Activated naive CD8-positive, alpha-beta T cell treated with anti-CD3 and anti-CD28 coated beads, Interleukin-2, amount 50 U/mL, for 24 hours (primary cell): ENCODE measurements at regions not wholly inside any gene's neighbourhood (a gene's known extent, or its start where the extent isn't known, plus 50 kb on each side); places are given as distances from the start of the nearest gene placed in this dataset.

Experiments
- ATAC-seq: fragments of 150-1000 bp; cut with Tn5 transposase; one replicate; pipeline ENCODE4 v1.10.0; 2021
- DNase-seq: peaks from one replicate; pipeline ENCODE4 v3.0.0; 2021
- H3K27ac Mint-ChIP-seq: one replicate; pipeline ENCODE4 v1.8.0; 2021; ENCODE audit warnings: mild to moderate bottlenecking, mixed read lengths
- H3K27me3 Mint-ChIP-seq: one replicate; pipeline ENCODE4 v1.8.0; 2021; ENCODE audit warnings: mixed read lengths
- H3K36me3 Mint-ChIP-seq: one replicate; pipeline ENCODE4 v1.8.0; 2021; ENCODE audit warnings: low read depth, mixed read lengths
- H3K4me1 Mint-ChIP-seq: one replicate; pipeline ENCODE4 v1.8.0; 2021; ENCODE audit warnings: mixed read lengths
- H3K4me3 Mint-ChIP-seq: one replicate; pipeline ENCODE4 v1.8.0; 2021; ENCODE audit warnings: mild to moderate bottlenecking, moderate library complexity, mixed read lengths
- H3K9me3 Mint-ChIP-seq: one replicate; pipeline ENCODE4 v1.8.0; 2021; ENCODE audit warnings: mixed read lengths

DNA sequence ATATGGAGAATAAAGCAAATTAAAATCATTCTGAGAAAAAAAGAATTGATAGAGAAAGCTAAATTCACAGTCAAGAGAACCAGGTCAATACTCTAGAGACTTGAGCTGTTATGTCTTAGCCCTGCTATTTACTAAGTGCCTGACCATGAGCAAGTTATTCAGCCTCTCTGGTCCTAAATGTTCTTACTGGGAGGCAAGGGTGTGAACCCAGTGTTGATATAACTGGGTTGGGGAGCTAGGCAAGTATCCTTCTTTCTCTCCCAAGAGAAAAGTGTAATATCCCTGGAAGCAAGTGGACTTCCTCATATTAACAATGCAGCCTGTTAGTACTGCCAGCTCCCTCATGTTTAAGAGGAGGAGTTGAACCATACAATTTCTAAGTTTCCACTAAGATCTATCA is 488.9 kb upstream of the RASGRP1 start:
- Mint-ChIP-seq H3K36me3 (no peaks in the 10 kb centered on the region), H3K9me3 (peaks cover 22% of the 10 kb centered on the region), H3K27me3 (peaks cover 4% of the 10 kb centered on the region), H3K4me1 (no peaks in the 10 kb centered on the region), H3K27ac (no peak overlapping the region), H3K4me3 (no peak overlapping the region)
- ATAC-seq, result no peak
- DNase-seq, result no peak

DNA sequence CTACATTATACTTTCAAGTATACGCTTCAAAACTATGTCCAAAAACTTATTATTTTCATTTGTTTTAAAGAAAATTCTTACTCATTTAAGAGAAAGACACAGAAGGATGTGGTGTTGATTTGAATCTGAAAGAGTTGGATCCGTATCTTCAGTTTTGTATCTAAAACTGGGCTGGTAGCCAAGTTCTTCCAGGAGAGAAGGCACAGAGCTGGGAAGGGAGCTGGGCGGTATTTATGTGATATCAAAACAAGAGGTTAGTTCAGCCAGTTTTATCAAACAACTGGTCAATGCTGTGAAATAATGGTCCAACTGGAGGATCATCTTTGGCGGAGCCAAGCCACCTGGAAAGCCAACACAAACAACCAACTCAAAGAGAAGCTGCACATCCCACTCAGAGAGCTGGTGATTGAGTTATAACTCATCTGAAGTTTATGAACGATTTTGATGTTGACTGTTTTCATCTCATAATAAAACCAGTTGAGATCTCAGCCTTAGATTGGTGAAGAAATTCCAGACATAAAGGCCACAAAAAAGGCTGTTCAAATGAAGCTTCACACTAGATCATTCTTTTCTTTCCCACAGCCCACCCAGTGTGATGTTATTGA is 489.6 kb upstream of the RASGRP1 start:
- no peak overlapping the region for H3K27ac Mint-ChIP-seq
- peaks cover 4% of the 10 kb centered on the region for H3K27me3 Mint-ChIP-seq
- ATAC-seq (no peak), DNase-seq (no peak)
- no peaks in the 10 kb centered on the region for H3K36me3 Mint-ChIP-seq
- no peaks in the 10 kb centered on the region for H3K4me1 Mint-ChIP-seq
- peaks cover 16% of the 10 kb centered on the region for H3K9me3 Mint-ChIP-seq
- no peak overlapping the region for H3K4me3 Mint-ChIP-seq

DNA sequence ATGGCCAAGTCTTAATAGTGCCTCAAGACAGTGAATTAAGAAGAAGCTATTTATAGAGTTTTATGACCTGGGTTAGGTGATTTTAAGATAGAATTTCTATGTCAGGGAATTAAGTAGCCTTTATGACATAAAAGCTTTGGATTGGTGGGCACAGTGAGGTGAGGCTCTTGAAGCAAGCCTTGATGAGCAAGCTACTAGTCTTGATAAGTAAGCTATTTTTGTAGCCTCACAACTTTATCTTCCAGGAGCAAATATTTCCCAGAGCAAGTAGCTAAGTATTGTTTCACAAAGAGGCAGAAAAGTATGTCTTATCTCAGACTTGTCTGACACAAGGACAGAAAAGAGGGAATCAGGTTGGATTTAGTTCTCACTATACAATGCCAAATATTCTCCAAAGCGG is 491.7 kb upstream of the RASGRP1 start:
- no peak for DNase-seq
- Mint-ChIP-seq H3K4me1 (no peaks in the 10 kb centered on the region), H3K27me3 (peaks cover 4% of the 10 kb centered on the region), H3K36me3 (no peaks in the 10 kb centered on the region), H3K4me3 (no peak overlapping the region), H3K27ac (no peak overlapping the region), H3K9me3 (no peaks in the 10 kb centered on the region)
- no peak for ATAC-seq

DNA sequence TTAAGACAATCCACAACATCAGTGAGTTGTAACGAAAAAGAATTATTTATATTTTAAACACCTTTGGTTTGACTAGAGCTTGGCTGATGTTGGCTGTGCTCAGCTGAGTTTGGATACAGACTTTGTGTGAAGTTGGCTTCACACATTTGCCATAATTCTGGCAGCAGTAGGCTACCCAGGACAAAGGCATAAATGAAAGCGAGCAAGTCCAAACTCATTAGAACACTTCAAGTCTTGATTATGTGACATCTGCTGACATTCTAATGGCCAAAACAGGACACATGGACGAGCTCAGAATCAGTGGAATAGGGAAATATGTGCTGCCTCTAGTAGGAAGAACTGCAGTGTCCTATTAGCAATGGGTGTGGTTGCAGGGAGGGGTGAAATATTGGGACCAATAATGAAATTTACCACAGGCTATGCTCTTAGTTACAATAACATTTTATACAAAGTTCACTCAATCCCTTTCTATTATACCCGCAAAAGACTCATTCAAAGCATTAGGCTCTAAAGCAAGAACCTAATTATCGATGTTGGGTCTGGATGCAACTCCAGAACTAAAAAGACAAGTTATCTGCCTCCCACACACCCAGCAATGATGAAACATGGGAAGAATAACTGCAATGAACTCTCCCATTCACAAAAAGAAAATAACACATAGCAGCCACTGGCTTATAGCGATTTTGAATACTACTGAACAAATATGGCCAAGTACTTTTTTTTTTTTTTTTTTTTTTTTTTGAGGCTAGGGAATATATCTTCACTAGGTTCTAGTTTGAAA is 493.9 kb upstream of the RASGRP1 start:
- H3K4me1 Mint-ChIP-seq, result no peaks in the 10 kb centered on the region
- H3K9me3 Mint-ChIP-seq, result no peaks in the 10 kb centered on the region
- H3K4me3 Mint-ChIP-seq, result no peak overlapping the region
- no peak for ATAC-seq
- no peak for DNase-seq
- no peak overlapping the region for H3K27ac Mint-ChIP-seq
- peaks cover 8% of the 10 kb centered on the region for H3K27me3 Mint-ChIP-seq
- H3K36me3 Mint-ChIP-seq, result no peaks in the 10 kb centered on the region

DNA sequence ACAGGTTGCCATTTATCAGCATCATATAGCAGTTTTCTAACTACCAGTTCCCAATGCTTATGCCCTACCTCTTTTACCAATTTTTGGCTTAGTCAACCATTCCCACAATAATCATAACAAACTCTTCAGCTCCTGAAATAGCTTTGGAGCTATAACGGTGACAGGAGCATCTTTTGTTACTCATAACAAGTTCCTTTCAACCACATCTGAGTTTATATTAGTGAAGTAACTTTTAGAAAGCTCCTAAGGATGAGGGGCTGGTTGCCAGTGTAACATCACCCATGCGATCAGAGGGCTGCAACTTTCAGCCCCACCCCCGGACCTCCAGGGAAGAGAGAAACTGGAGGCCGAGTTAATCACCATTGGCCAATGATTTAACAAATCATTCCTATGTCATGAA is 495.3 kb upstream of the RASGRP1 start:
- peaks cover 9% of the 10 kb centered on the region for H3K27me3 Mint-ChIP-seq
- no peak overlapping the region for H3K27ac Mint-ChIP-seq
- no peak for ATAC-seq
- no peaks in the 10 kb centered on the region for H3K9me3 Mint-ChIP-seq
- DNase-seq, result no peak
- H3K4me1 Mint-ChIP-seq, result no peaks in the 10 kb centered on the region
- H3K4me3 Mint-ChIP-seq, result no peak overlapping the region
- no peaks in the 10 kb centered on the region for H3K36me3 Mint-ChIP-seq

DNA sequence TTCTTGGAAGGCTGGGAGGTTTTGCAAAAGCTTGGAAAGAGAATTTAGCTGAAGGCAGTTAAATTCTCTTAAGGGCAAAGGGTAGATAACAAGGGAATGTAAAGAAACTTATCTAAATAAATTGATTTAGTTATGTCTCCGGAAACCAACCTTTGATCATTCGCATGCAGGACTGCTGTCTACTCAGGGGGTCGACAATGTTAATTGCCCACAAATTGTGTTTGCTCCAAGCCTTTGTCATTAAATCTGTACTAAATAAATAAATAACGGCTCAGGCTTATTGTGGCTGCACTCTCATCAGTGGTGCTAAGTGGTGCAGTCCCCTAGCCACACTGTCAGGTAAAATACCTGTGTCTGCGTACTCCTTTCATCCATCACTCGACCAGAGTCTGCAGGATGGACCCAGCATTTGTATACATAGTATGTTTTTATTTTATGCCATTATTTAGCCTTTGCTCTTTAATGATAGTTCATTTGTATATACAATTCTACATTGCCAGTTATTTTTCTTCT is 497.4 kb upstream of the RASGRP1 start:
- no peak for ATAC-seq
- no peaks in the 10 kb centered on the region for H3K36me3 Mint-ChIP-seq

DNA sequence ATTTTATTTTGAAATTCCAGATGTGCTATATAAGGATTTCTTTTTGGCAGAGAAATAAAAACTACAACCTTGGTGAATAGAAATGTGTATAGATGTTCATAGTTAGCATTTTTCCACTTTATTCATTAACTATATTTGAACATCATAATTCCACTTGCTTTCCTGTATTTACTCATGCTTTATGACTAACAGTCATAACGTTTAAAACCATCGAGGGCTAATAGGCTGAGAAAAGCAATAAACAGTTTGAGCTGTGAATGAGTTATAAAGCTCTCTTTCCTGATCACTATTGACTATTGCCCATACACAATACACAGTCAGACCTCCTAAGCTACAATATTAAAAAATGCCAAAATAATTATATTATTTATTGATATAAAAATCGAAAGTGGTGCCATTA is 502.1 kb upstream of the RASGRP1 start:
- Mint-ChIP-seq H3K4me3 (no peak overlapping the region), H3K27me3 (peaks cover 11% of the 10 kb centered on the region), H3K36me3 (no peaks in the 10 kb centered on the region), H3K9me3 (no peaks in the 10 kb centered on the region), H3K4me1 (no peaks in the 10 kb centered on the region), H3K27ac (no peak overlapping the region)
- ATAC-seq (no peak), DNase-seq (no peak)

More for the DNA sequence above, 497.4 kb upstream of the RASGRP1 start:
- no peak overlapping the region for H3K27ac Mint-ChIP-seq
- no peak for DNase-seq
- no peaks in the 10 kb centered on the region for H3K4me1 Mint-ChIP-seq
- no peaks in the 10 kb centered on the region for H3K9me3 Mint-ChIP-seq
- H3K4me3 Mint-ChIP-seq, result no peak overlapping the region
- H3K27me3 Mint-ChIP-seq, result peaks cover 13% of the 10 kb centered on the region

DNA sequence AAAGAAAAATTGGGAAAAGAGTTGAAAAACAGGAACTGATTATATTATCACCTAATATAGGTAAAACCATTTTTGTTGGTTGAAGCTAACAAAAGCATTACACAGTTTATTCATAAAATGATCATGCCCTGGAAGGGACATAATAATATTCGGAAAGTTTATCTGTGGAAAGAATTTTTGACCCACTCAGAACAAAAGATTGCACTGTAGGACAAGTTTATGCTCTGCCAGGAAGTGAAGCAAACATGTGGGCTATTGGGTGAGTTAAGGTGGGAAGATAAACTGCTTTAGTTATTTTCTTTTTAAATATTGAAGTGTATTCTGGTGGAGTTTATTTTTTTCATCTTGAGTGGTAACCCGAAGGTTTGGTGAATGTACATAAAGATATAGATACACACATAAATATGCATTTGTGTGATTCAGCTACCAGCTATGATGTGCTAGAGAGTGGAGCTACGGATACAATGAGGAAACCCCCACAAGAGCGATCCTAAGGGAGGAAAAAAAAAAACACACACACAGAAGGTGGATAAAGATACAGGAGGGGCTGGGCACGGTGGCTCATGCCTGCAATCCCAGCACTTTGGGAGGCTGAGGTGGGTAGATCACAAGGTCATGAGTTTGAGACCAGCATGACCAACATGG is 506.4 kb upstream of the THBS1 start:
- Mint-ChIP-seq H3K4me1 (no peaks in the 10 kb centered on the region), H3K4me3 (no peak overlapping the region), H3K27ac (no peak overlapping the region), H3K36me3 (no peaks in the 10 kb centered on the region), H3K27me3 (peaks cover 6% of the 10 kb centered on the region), H3K9me3 (no peaks in the 10 kb centered on the region)
- DNase-seq, result no peak
- no peak for ATAC-seq

DNA sequence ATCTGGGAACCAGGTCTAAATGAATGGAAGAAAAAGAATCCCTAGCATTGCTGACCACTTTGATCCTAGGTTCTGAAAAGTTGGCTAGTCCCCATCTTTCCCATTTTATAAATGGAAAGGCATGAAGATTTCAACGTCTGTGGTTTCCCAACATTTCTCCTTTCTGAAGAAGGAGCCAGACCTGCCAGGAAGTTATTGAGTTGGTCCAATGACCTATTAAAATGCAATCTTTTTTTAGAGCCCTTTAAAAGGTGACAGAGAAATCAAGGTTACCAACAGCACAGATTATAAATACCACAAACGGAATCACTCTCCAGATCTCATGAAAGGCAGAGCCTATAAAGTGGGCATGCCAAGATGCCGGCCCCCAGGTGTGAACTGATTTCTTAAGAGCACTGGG is 505.6 kb upstream of the THBS1 start:
- DNase-seq, result no peak
- H3K27me3 Mint-ChIP-seq, result peaks cover 6% of the 10 kb centered on the region
- no peak overlapping the region for H3K4me3 Mint-ChIP-seq
- H3K27ac Mint-ChIP-seq, result no peak overlapping the region
- no peaks in the 10 kb centered on the region for H3K36me3 Mint-ChIP-seq
- H3K9me3 Mint-ChIP-seq, result no peaks in the 10 kb centered on the region
- ATAC-seq, result no peak
- no peaks in the 10 kb centered on the region for H3K4me1 Mint-ChIP-seq

DNA sequence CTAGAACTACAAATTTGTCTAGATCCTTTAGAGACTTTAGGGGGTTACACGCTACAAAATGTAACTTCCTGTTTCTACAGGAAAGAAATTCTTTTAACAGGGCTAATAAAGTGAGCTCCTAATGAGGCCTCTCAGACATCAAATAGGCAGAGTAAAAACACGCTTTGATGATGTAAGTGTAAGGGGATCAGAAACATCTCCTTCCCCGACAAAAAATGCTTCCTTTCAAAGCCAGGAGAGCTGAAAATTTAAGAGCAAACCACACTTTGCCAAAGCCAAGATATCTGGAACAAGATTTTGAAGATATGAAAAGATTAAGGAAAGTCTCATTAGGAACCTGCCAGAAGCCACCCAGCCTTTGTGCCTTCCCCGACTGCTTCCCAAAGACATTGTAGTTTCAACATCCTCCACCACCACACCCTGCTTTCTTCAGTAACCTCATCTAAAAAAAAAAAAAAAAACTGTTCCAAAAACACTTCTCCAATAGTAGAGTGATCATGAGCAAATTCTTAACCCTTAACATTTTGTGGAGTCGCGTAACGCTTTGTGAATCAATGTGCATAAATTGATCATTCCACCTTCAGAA is 505.0 kb upstream of the THBS1 start:
- DNase-seq, result no peak
- no peak for ATAC-seq
- Mint-ChIP-seq H3K4me1 (no peaks in the 10 kb centered on the region), H3K9me3 (no peaks in the 10 kb centered on the region), H3K27ac (no peak overlapping the region), H3K4me3 (no peak overlapping the region), H3K36me3 (no peaks in the 10 kb centered on the region), H3K27me3 (peaks cover 6% of the 10 kb centered on the region)

DNA sequence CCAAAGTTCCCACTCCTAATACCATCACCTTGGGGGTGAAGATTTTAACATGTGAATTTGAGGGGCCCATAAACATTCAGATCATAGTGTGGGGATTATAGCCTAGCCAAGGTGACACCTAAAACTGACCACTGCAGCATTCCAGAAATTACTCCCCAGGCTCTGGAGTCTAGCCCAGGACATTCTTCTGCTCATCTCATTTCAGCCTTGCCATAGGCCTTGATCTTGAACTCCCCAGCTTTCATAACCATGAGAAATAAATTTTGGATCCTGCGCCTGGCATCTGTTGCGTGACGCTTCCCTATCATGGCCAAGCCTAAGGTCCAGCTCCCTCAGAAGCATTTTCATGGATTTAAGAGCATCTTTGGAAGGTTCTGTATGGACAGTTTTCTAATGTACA is 502.9 kb upstream of the THBS1 start:
- Mint-ChIP-seq H3K4me1 (no peaks in the 10 kb centered on the region), H3K4me3 (no peak overlapping the region), H3K9me3 (no peaks in the 10 kb centered on the region), H3K36me3 (no peaks in the 10 kb centered on the region), H3K27ac (no peak overlapping the region), H3K27me3 (peaks cover 6% of the 10 kb centered on the region)
- no peak for ATAC-seq
- DNase-seq, result no peak

DNA sequence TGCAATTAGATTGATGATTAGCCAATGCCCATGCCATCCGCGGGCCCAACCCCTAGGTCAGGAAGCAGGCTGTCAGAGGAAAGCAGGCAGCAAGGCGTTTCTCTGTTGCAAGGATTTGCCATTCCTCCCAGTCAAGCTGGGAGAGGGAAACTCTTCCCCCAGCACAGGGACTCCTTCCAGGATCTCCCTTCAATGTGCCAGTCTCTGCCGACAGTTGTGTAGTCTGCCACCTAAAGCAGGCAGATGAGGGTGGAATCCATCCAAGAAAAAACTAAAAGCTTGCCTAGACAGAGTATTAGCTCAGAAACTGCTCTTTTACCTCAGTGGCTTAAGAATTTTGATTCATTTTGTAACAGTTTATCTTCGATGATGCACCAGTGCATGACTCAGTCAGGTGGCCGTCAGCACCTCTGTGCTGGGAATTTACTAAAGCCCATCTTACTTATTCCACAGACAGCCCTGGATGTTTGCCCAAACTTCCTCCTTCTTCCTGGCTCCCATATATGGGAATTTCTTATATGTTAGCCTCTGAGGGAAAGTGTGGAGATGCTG is 501.5 kb upstream of the THBS1 start:
- H3K4me1 Mint-ChIP-seq, result no peaks in the 10 kb centered on the region
- DNase-seq, result no peak
- H3K27ac Mint-ChIP-seq, result no peak overlapping the region
- H3K36me3 Mint-ChIP-seq, result no peaks in the 10 kb centered on the region
- no peak for ATAC-seq
- H3K9me3 Mint-ChIP-seq, result no peaks in the 10 kb centered on the region
- no peak overlapping the region for H3K4me3 Mint-ChIP-seq
- H3K27me3 Mint-ChIP-seq, result peaks cover 5% of the 10 kb centered on the region

DNA sequence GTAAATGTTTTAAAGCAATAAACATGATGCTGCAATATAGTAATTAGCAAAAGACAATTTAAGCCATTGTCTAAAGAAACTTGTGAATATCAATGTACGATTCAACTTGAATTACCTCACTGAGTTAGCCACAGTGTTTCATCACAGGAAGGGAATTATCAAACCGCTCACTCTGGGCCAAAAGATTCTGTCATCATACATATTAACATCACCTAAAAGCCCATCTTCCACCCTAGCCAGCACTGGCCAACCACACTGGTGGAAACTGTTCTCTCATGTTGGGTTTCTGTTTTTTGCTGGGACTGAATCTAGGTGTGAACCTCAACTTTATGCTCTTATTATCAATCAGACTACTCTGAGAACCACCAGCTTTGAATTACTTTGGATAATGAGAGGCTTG is 497.7 kb upstream of the THBS1 start:
- Mint-ChIP-seq H3K9me3 (no peaks in the 10 kb centered on the region), H3K36me3 (no peaks in the 10 kb centered on the region), H3K4me1 (peaks cover 3% of the 10 kb centered on the region), H3K4me3 (no peak overlapping the region), H3K27me3 (peaks cover 8% of the 10 kb centered on the region), H3K27ac (no peak overlapping the region)
- DNase-seq, result no peak
- ATAC-seq, result no peak

DNA sequence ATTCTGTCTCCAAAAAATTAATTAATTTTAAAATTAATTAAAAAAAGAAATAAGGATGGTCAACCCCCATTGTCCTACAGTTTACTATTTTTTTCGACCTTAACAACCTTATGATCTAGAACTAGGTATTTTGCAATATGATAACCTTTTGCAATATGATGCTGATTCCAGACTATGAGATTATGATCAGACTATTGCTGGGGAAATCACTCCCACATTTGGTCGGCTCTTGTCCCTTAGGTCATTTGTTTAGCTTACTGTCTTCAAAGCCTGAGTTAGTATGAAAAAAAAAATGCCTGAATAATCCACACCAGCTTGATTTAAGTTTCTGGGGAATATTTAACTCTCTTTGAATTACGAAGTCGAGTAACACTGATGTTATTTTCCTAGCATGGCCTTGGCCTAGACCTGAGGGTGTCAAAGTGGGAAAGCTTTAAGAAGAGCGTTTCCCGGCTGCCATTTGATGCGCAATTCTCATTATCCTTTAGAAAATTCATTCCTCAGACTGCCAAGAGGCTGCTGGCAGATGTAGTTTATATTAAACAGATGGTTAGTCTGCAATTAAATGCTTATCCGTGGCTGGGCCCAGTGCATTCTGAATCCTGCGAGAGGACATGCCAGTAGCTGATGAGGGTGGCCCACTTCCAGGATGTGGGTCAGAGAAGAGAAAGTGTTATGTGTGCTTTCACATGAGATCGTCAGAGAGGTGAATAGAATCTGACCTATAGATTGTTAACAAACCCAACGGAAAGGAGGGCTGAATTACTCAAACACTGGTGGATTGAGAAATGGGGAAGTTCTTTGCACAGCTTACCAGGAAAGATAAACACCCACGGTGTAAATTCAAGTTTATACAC is 496.0 kb upstream of the THBS1 start:
- peaks cover 8% of the 10 kb centered on the region for H3K27me3 Mint-ChIP-seq
- ATAC-seq (peak; percentile 46), DNase-seq (no peak)
- no peak overlapping the region for H3K4me3 Mint-ChIP-seq
- no peaks in the 10 kb centered on the region for H3K9me3 Mint-ChIP-seq
- H3K4me1 Mint-ChIP-seq, result peaks cover 3% of the 10 kb centered on the region
- no peaks in the 10 kb centered on the region for H3K36me3 Mint-ChIP-seq
- no peak overlapping the region for H3K27ac Mint-ChIP-seq
